ENCODE measurements at regions not wholly inside any gene's neighbourhood (a gene's known extent, or its start where the extent isn't known, plus 50 kb on each side); places are given as distances from the start of the nearest gene placed in this dataset.
"Not testable (repeated sequence)": the region's sequence is repeated elsewhere in the genome, so short reads cannot be mapped to it uniquely, and the experiment has no call there.

- no peak for DNase-seq (ENCODE audit: low spot score)
Observed at GRCh38 chr9:78871086-78871451, 574.1 kb downstream of the PSAT1 start.

GRCh38 chr9:78871452-78872331, 574.8 kb downstream of the PSAT1 start:
- no peak for DNase-seq (ENCODE audit: low spot score)

- no peak for DNase-seq (ENCODE audit: low spot score)
Observed at GRCh38 chr9:78874061-78874460, 577.1 kb downstream of the PSAT1 start.

GRCh38 chr9:78879324-78880100, 582.6 kb downstream of the PSAT1 start:
- DNase-seq (ENCODE audit: low spot score): no peak

GRCh38 chr9:78881295-78881694, 584.4 kb downstream of the PSAT1 start:
- DNase-seq (ENCODE audit: low spot score): no peak

- DNase-seq (ENCODE audit: low spot score): no peak
Observed at GRCh38 chr9:78882481-78882880, 585.6 kb downstream of the PSAT1 start.

- DNase-seq (ENCODE audit: low spot score): no peak
Observed at GRCh38 chr9:78884611-78885150, 587.8 kb downstream of the PSAT1 start.

- no peak for DNase-seq (ENCODE audit: low spot score)
Observed at GRCh38 chr9:78892182-78892581, 595.3 kb downstream of the PSAT1 start.

GRCh38 chr9:78892769-78893168, 595.8 kb downstream of the PSAT1 start:
- no peak for DNase-seq (ENCODE audit: low spot score)

GRCh38 chr9:78893774-78894401, 597.0 kb downstream of the PSAT1 start:
- DNase-seq (ENCODE audit: low spot score): no peak

- DNase-seq (ENCODE audit: low spot score): no peak
Observed at GRCh38 chr9:78896479-78896878, 599.6 kb downstream of the PSAT1 start.

- no peak for DNase-seq (ENCODE audit: low spot score)
Observed at GRCh38 chr9:78898234-78898633, 601.3 kb downstream of the PSAT1 start.

- no peak for DNase-seq (ENCODE audit: low spot score)
Observed at GRCh38 chr9:78899006-78899405, 602.1 kb downstream of the PSAT1 start.

GRCh38 chr9:78900500-78900899, 603.6 kb downstream of the PSAT1 start:
- DNase-seq (ENCODE audit: low spot score): no peak

GRCh38 chr9:78902051-78902450, 605.1 kb downstream of the PSAT1 start:
- DNase-seq (ENCODE audit: low spot score): no peak

GRCh38 chr9:78903581-78903980, 606.7 kb downstream of the PSAT1 start:
- DNase-seq (ENCODE audit: low spot score): no peak

- no peak for DNase-seq (ENCODE audit: low spot score)
Observed at GRCh38 chr9:78904686-78905085, 607.8 kb downstream of the PSAT1 start.

GRCh38 chr9:78905387-78905786, 608.5 kb downstream of the PSAT1 start:
- DNase-seq (ENCODE audit: low spot score): no peak

GRCh38 chr9:78905986-78906755, 609.2 kb downstream of the PSAT1 start:
- DNase-seq (ENCODE audit: low spot score): no peak

GRCh38 chr9:78909566-78909965, 612.6 kb downstream of the PSAT1 start:
- DNase-seq (ENCODE audit: low spot score): no peak

- DNase-seq (ENCODE audit: low spot score): not testable (repeated sequence)
Observed at GRCh38 chr9:78916884-78917283, 620.0 kb downstream of the PSAT1 start.

- DNase-seq (ENCODE audit: low spot score): no peak
Observed at GRCh38 chr9:78918976-78919375, 622.1 kb downstream of the PSAT1 start.

All from hematopoietic multipotent progenitor cell treated with erythropoietin and hydrocortisone succinate and interleukin-3 and kit ligand, for 17 days (in vitro differentiated cells).